Esophagus squamous epithelium (tissue), 4 donors: ENCODE measurements at regions not wholly inside any gene's neighbourhood (a gene's known extent, or its start where the extent isn't known, plus 50 kb on each side); places are given as distances from the start of the nearest gene placed in this dataset.

ENCODE experiments used
- POLR2A ChIP-seq, 4 donors: fragments of 450-650 bp; IDR thresholded peaks; one replicate each; pipeline ENCODE4 v1.6.1; 2017; ENCODE audit warnings: antibody characterized with exemption in 4 of 4, mild to moderate bottlenecking in 4 of 4, moderate library complexity in 3 of 4
- TF ChIP-seq, protein P1 (sequence below), 6 experiments: fragments of 450-650 bp in 4 of 6; fragments of 200-600 bp in 2 of 6; sonication (generic) in 2 of 6; IDR thresholded peaks; one replicate each; pipeline ENCODE4 v1.5.1; 2016 to 2019; ENCODE audit warnings: antibody characterized with exemption in 6 of 6, mild to moderate bottlenecking in 4 of 6, moderate library complexity in 4 of 6

DNA sequence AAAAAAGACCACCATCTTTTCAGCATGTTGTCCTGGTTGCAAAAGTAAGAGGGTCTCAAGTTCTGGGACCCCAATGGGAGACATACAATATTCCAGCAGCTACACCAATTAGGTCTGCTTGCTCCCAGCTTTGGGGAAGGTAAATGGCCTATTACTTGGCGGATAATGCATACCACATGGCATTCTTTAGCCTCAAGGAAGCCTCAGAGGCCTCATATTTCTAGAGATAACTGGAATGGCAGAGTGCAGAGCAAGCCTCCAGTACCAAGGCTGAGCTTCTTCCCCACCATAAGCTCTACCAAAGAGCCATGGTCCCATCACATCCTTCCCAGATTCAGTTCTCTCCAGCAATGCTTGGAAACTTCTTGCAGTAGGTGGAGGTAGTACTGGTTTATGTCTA lies 493.8 kb downstream of the SHQ1 start:
- TF ChIP-seq, protein P1, sequence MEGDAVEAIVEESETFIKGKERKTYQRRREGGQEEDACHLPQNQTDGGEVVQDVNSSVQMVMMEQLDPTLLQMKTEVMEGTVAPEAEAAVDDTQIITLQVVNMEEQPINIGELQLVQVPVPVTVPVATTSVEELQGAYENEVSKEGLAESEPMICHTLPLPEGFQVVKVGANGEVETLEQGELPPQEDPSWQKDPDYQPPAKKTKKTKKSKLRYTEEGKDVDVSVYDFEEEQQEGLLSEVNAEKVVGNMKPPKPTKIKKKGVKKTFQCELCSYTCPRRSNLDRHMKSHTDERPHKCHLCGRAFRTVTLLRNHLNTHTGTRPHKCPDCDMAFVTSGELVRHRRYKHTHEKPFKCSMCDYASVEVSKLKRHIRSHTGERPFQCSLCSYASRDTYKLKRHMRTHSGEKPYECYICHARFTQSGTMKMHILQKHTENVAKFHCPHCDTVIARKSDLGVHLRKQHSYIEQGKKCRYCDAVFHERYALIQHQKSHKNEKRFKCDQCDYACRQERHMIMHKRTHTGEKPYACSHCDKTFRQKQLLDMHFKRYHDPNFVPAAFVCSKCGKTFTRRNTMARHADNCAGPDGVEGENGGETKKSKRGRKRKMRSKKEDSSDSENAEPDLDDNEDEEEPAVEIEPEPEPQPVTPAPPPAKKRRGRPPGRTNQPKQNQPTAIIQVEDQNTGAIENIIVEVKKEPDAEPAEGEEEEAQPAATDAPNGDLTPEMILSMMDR (IDR thresholded peaks at IDR 0.05) = no peak
- no peak for TF ChIP-seq POLR2A (IDR thresholded peaks at IDR 0.05)
